ENCODE measurements at regions not wholly inside any gene's neighbourhood (a gene's known extent, or its start where the extent isn't known, plus 50 kb on each side); places are given as distances from the start of the nearest gene placed in this dataset.

DNA sequence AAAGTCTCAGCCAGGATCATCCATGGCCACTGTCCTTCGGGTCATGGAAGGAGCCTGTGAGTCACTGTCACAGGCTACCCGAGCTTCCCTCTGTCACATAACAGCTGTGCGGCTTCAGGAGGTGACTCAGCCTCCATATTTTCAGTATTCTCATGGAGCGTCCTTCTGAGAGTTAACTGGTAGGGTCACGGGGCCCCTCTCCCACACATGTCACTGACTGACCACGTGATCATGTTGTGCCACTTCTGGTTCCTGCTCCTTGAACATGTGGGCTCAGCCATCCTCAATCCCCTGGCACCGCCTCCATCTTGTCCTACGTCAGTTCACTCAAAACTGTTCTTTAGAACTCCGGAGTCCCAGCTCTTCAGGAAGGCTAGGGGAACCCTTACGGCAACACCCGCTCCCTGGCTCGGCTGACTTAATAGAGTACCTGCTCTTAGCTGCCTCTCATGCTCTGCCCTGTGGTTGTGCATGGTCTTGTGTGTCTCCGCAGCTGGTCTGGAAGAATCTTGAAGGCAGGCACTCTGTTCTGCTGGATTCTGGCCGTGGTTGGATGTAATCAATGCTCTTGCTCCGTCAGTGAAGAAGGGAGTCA, 182.8 kb downstream of the ICE1 start:
- H3K27me3 Mint-ChIP-seq (ENCODE audit: low read depth), result no peaks in the 10 kb centered on the region
- TF ChIP-seq, protein P1, sequence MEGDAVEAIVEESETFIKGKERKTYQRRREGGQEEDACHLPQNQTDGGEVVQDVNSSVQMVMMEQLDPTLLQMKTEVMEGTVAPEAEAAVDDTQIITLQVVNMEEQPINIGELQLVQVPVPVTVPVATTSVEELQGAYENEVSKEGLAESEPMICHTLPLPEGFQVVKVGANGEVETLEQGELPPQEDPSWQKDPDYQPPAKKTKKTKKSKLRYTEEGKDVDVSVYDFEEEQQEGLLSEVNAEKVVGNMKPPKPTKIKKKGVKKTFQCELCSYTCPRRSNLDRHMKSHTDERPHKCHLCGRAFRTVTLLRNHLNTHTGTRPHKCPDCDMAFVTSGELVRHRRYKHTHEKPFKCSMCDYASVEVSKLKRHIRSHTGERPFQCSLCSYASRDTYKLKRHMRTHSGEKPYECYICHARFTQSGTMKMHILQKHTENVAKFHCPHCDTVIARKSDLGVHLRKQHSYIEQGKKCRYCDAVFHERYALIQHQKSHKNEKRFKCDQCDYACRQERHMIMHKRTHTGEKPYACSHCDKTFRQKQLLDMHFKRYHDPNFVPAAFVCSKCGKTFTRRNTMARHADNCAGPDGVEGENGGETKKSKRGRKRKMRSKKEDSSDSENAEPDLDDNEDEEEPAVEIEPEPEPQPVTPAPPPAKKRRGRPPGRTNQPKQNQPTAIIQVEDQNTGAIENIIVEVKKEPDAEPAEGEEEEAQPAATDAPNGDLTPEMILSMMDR (IDR thresholded peaks at IDR 0.05; ENCODE audit: unreplicated experiment), result no peak

DNA sequence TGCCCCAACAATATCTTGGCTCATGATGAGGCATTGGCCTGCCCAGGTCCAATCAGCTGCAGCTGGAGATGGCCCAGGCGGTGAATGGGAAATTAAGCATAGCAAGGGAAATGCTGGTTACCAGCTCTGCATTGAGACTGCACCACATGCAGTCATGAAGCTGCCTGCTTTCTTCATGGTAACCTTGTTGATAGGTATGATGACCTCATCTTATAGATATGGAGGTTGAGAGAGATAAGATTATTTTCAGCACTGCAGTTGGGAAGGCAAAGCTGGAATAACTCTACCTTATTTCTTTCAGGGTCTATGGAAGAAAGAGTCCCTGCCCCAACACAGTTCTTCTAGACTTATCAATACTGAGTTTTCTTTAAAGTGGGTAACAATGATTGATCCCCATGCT, 180.1 kb downstream of the ICE1 start:
- TF ChIP-seq, protein P1 (IDR thresholded peaks at IDR 0.05; ENCODE audit: unreplicated experiment), result no peak
- no peak overlapping the region for H3K27ac Mint-ChIP-seq
- H3K4me3 Mint-ChIP-seq, result no peak overlapping the region

More for the DNA sequence above, 182.8 kb downstream of the ICE1 start:
- Mint-ChIP-seq H3K36me3 (no peaks in the 10 kb centered on the region), H3K4me1 (no peaks in the 10 kb centered on the region), H3K27ac (no peak overlapping the region), H3K9me3 (peaks cover 17% of the 10 kb centered on the region), H3K4me3 (no peak overlapping the region)
- DNase-seq (ENCODE audit: low spot score in 2 of 2, unreplicated experiment in 2 of 2), result no peak

DNA sequence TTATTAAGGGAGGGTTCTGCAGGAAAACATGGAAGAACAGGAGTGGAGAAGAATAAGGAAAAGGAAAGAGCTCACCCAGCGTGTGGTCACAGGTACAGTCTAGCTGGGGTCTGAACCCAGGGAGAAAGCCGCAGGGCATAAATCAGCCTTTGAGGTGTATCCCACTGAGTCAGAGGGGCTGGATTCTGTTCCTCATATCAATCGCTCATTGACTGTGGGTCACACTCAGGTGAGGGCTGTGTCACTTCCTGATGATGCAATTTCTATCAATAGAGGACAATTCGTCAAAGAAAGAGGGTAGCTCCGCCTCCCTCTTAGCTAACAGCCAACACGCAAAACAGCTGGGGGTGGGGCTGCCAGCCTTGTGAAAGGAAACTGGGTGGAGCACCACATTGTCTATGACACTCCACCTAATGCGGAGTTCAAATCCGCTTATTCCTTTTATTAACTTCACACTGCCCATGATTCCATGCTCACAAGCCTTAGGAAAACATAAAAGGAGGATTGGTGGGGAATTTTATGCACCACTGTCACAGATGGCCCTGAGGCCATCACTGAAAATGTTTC, 176.2 kb downstream of the ICE1 start:
- Mint-ChIP-seq H3K9me3 (peaks cover 32% of the 10 kb centered on the region), H3K27me3 (ENCODE audit: low read depth) (no peaks in the 10 kb centered on the region), H3K36me3 (no peaks in the 10 kb centered on the region), H3K27ac (no peak overlapping the region), H3K4me3 (no peak overlapping the region), H3K4me1 (no peaks in the 10 kb centered on the region)
- DNase-seq (ENCODE audit: low spot score in 2 of 2, unreplicated experiment in 2 of 2), result no peak
- TF ChIP-seq, protein P1 (IDR thresholded peaks at IDR 0.05; ENCODE audit: unreplicated experiment), result no peak

More for the DNA sequence above, 180.1 kb downstream of the ICE1 start:
- Mint-ChIP-seq H3K9me3 (peaks cover 25% of the 10 kb centered on the region), H3K4me1 (no peaks in the 10 kb centered on the region), H3K36me3 (no peaks in the 10 kb centered on the region), H3K27me3 (ENCODE audit: low read depth) (no peaks in the 10 kb centered on the region)
- no peak for DNase-seq (ENCODE audit: low spot score in 2 of 2, unreplicated experiment in 2 of 2)

DNA sequence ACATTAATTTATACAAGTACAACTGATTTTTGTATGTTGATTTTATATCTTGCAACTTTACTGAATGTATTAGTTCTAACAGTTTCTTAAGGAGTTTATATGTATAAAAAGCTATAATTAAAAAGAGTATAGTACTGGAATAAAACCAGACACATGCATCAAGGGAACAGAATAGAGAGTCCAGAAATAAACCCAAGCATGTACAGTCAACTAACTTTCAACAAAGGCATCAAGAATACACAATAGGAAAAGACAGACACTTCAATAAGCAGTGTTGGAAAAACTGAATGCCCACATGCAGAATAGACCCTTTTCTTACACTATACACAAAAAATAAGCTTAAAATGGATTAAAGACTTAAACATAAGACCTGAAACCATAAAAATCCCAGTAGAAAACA, 170.9 kb downstream of the ICE1 start:
- H3K27me3 Mint-ChIP-seq (ENCODE audit: low read depth), result no peaks in the 10 kb centered on the region
- H3K4me3 Mint-ChIP-seq, result no peak overlapping the region
- no peaks in the 10 kb centered on the region for H3K36me3 Mint-ChIP-seq
- peaks cover 2% of the 10 kb centered on the region for H3K4me1 Mint-ChIP-seq
- TF ChIP-seq, protein P1 (IDR thresholded peaks at IDR 0.05; ENCODE audit: unreplicated experiment), result no peak
- peaks cover 12% of the 10 kb centered on the region for H3K9me3 Mint-ChIP-seq
- H3K27ac Mint-ChIP-seq, result no peak overlapping the region
- DNase-seq (ENCODE audit: low spot score in 2 of 2, unreplicated experiment in 2 of 2), result no peak

DNA sequence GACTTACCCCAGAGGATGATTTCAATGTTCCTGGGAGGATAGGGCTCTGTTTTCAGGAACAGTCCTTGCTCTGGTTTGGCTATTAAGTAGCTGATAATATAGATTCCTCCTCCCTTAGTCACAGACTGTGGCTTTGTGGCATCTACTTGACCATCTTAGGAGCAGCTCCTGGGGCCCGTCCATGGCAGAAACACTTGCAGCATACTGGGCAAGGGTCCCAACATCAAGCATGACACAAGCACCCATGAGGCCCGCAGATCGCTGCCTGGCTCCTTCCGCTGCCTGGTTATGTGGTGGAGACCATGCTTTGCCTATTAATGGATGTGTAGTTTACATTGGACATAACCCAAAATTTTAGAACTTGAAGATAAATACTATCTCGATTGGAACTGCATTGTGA, 170.1 kb downstream of the ICE1 start:
- no peak for DNase-seq (ENCODE audit: low spot score in 2 of 2, unreplicated experiment in 2 of 2)
- Mint-ChIP-seq H3K27me3 (ENCODE audit: low read depth) (no peaks in the 10 kb centered on the region), H3K4me3 (no peak overlapping the region), H3K27ac (no peak overlapping the region), H3K36me3 (no peaks in the 10 kb centered on the region), H3K9me3 (peaks cover 9% of the 10 kb centered on the region), H3K4me1 (peaks cover 2% of the 10 kb centered on the region)
- TF ChIP-seq, protein P1 (IDR thresholded peaks at IDR 0.05; ENCODE audit: unreplicated experiment), result no peak

Measured in mesothelial cell of epicardium (in vitro differentiated cells).